GM18951 (cell line): ENCODE measurements at regions not wholly inside any gene's neighbourhood (a gene's known extent, or its start where the extent isn't known, plus 50 kb on each side); places are given as distances from the start of the nearest gene placed in this dataset.
"Not testable (repeated sequence)": the region's sequence is repeated elsewhere in the genome, so short reads cannot be mapped to it uniquely, and the experiment has no call there.

Source experiments
- in situ Hi-C: fragments of 300-500 bp; cut with MboI; formaldehyde crosslinking; loops from one replicate; pipeline ENCODE4 v1.12.0; 2022; ENCODE audit warnings: low sequenced_read_pairs, mixed read lengths, inconsistent platforms; ENCODE audit not compliant: unreplicated experiment

- in situ Hi-C loops, result loop anchor here (25.0 kb wide), 1 partner anchor 613 kb away; no protein-coding TSS in a partner anchor
These were observed 51.3 kb downstream of the ASAH2 start for GRCh38 chr10:50200008-50200407.

- in situ Hi-C loops, result not testable (repeated sequence)
These were observed 58.2 kb downstream of the ASAH2 start for GRCh38 chr10:50193090-50193489.
